Ovary (tissue), 3 donors: ENCODE measurements at regions not wholly inside any gene's neighbourhood (a gene's known extent, or its start where the extent isn't known, plus 50 kb on each side); places are given as distances from the start of the nearest gene placed in this dataset.

Experiments
- EP300 ChIP-seq: sonication (generic); formaldehyde crosslinking; IDR thresholded peaks from one replicate; pipeline ENCODE4 v1.6.1; 2017; ENCODE audit warnings: antibody characterized with exemption
- POLR2A ChIP-seq: fragments of 450-650 bp; IDR thresholded peaks from one replicate; pipeline ENCODE4 v1.6.1; 2017; ENCODE audit warnings: antibody characterized with exemption, mild to moderate bottlenecking, moderate library complexity
- TF ChIP-seq, protein P1 (sequence below), 3 donors: fragments of 450-650 bp in 2 of 3; fragments of 200-600 bp in 1 of 3; IDR thresholded peaks; one replicate each; pipeline versions ENCODE4 v1.5.1 to v1.8.0; 2016 to 2022; ENCODE audit warnings: antibody characterized with exemption in 3 of 3, mild to moderate bottlenecking in 1 of 3
- donor health status: DM: no; HTN: no; CAD: no.

DNA sequence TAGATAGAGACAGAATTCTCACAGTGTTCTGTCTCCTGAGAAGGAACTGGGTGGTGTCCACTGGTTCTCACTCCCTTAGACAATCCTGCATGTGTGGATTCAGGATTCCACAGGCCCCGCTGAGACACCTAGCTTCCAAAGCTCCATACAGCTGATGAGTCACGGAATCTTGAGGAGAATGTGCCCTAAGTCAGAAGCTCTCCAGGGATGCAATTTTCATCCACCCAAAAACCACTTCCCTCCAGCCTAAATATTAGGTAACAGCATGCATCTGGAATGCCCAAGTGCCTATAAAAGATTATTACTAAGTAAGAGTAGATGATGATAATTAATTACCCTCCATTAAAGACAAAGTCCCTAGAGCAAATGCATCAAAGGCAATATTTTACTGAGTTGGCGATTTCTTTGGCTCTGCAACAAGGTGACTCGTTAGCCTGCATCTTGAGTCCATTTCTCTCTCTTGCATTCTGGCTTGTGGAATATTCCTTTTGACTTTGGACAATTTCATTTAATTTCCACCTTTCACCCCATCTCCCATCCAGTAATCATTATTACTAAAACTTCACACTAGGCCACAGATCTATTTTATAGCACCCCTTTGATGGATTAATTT is 475.1 kb downstream of the TNS1 start:
- TF ChIP-seq, protein P1, sequence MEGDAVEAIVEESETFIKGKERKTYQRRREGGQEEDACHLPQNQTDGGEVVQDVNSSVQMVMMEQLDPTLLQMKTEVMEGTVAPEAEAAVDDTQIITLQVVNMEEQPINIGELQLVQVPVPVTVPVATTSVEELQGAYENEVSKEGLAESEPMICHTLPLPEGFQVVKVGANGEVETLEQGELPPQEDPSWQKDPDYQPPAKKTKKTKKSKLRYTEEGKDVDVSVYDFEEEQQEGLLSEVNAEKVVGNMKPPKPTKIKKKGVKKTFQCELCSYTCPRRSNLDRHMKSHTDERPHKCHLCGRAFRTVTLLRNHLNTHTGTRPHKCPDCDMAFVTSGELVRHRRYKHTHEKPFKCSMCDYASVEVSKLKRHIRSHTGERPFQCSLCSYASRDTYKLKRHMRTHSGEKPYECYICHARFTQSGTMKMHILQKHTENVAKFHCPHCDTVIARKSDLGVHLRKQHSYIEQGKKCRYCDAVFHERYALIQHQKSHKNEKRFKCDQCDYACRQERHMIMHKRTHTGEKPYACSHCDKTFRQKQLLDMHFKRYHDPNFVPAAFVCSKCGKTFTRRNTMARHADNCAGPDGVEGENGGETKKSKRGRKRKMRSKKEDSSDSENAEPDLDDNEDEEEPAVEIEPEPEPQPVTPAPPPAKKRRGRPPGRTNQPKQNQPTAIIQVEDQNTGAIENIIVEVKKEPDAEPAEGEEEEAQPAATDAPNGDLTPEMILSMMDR (IDR thresholded peaks at IDR 0.05), result no peak
- TF ChIP-seq POLR2A (no peak), EP300 (no peak)
